ENCODE measurements at regions not wholly inside any gene's neighbourhood (a gene's known extent, or its start where the extent isn't known, plus 50 kb on each side); places are given as distances from the start of the nearest gene placed in this dataset.

DNA sequence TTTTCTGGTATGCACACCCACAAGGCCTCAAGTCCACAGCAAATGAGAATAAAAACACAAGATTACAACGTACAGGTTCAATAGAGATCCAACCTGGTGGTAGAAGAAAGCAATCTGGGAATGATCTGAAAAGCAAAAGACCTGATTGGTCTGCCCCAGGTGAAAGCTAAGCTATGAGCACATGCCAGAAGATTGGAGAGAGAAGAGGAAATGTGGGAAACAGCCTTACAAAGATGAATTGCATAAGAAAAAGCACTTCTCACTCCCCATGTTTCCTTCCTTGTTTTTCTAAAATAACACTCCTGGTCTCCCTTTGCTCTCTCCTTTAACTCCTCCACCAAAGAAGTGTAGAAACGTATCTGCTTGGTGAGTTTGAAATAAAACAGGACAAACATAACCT lies 77.3 kb upstream of the ANO6 start:
- TF ChIP-seq, protein P1, sequence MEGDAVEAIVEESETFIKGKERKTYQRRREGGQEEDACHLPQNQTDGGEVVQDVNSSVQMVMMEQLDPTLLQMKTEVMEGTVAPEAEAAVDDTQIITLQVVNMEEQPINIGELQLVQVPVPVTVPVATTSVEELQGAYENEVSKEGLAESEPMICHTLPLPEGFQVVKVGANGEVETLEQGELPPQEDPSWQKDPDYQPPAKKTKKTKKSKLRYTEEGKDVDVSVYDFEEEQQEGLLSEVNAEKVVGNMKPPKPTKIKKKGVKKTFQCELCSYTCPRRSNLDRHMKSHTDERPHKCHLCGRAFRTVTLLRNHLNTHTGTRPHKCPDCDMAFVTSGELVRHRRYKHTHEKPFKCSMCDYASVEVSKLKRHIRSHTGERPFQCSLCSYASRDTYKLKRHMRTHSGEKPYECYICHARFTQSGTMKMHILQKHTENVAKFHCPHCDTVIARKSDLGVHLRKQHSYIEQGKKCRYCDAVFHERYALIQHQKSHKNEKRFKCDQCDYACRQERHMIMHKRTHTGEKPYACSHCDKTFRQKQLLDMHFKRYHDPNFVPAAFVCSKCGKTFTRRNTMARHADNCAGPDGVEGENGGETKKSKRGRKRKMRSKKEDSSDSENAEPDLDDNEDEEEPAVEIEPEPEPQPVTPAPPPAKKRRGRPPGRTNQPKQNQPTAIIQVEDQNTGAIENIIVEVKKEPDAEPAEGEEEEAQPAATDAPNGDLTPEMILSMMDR (IDR thresholded peaks at IDR 0.05), result no peak
- TF ChIP-seq EP300 (IDR thresholded peaks at IDR 0.05) (no peak), POLR2A (IDR thresholded peaks at IDR 0.05) (no peak)
